Ishikawa (cell line): ENCODE measurements at regions not wholly inside any gene's neighbourhood (a gene's known extent, or its start where the extent isn't known, plus 50 kb on each side); places are given as distances from the start of the nearest gene placed in this dataset.

Experiments used
- EP300 ChIP-seq: IDR thresholded peaks from 2 replicates; pipeline ENCODE4 v1.6.1; 2012; ENCODE audit warnings: borderline replicate concordance
- MAX ChIP-seq: IDR thresholded peaks from 2 replicates; pipeline ENCODE4 v1.6.1; 2012
- NFIC ChIP-seq: IDR thresholded peaks from 2 replicates; pipeline ENCODE4 v1.6.1; 2012
- REST ChIP-seq: IDR thresholded peaks from 2 replicates; pipeline ENCODE4 v1.6.1; 2012; ENCODE audit warnings: low read depth, mild to moderate bottlenecking
- TAF1 ChIP-seq: IDR thresholded peaks from 2 replicates; pipeline ENCODE4 v1.6.1; 2012; ENCODE audit warnings: low read depth, mild to moderate bottlenecking

- TF ChIP-seq REST: no peak
- no peak for TF ChIP-seq EP300
- no peak for TF ChIP-seq MAX
- TF ChIP-seq NFIC: no peak
- no peak for TF ChIP-seq TAF1
Observed at GRCh38 chr17:72536788-72537187, 416.0 kb downstream of the SOX9 start.
